Lower leg skin (tissue), 4 donors: ENCODE measurements at regions not wholly inside any gene's neighbourhood (a gene's known extent, or its start where the extent isn't known, plus 50 kb on each side); places are given as distances from the start of the nearest gene placed in this dataset.

ENCODE experiments used
- DNase-seq, 2 donors: peaks; one replicate each; pipeline ENCODE4 v3.0.0-alpha.2; 2019; ENCODE audit warnings: low spot score in 2 of 2
- H3K4me3 ChIP-seq: fragments of 200-600 bp; sonication (generic); 2 replicates; pipeline ENCODE4 v1.5.1; 2017; ENCODE audit warnings: mild to moderate bottlenecking, low read depth; ENCODE audit not compliant: poor library complexity, severe bottlenecking
- POLR2A ChIP-seq, 2 donors: fragments of 450-650 bp; IDR thresholded peaks; one replicate each; pipeline ENCODE4 v1.6.1; 2016 to 2017; ENCODE audit warnings: antibody characterized with exemption in 2 of 2, mild to moderate bottlenecking in 1 of 2, moderate library complexity in 1 of 2
- WGBS, 2 donors: methylation state at CpG; one replicate each; pipeline ENCODE4 v1.1.5; 2018; 5-methylcytosine and 5-hydroxymethylcytosine counted together
- intact Hi-C: fragments of 100-400 bp; cut with DNase I; formaldehyde crosslinking; loops from one replicate; pipeline ENCODE4 v1.15.0; 2023; ENCODE audit warnings: low total_unique reads
- TF ChIP-seq, protein P1 (sequence below), 3 donors: fragments of 450-650 bp; IDR thresholded peaks; one replicate each; pipeline ENCODE4 v1.5.1; 2016; ENCODE audit warnings: antibody characterized with exemption in 3 of 3, mild to moderate bottlenecking in 3 of 3, moderate library complexity in 2 of 3

DNA sequence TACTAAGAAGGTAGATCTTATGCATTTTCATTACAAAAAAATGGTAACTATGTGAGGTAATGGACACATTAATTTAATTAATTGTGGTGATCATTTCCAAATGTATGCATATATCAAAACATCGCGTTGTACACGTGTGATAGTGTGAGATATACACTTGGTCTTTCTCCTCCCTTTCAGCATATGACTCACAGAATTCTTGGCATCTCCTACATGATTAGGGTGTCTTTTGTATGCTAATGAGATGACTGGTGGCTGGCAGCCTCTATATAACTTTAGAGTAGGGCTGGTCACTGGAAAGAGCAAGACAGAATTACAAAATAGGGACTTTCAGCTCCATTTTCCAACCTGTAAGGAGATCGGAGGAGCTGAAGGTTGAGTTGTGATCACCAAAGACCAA is 1167.6 kb downstream of the CDH12 start:
- DNase-seq = no peak
- TF ChIP-seq POLR2A (IDR thresholded peaks at IDR 0.05) = no peak
- TF ChIP-seq, protein P1, sequence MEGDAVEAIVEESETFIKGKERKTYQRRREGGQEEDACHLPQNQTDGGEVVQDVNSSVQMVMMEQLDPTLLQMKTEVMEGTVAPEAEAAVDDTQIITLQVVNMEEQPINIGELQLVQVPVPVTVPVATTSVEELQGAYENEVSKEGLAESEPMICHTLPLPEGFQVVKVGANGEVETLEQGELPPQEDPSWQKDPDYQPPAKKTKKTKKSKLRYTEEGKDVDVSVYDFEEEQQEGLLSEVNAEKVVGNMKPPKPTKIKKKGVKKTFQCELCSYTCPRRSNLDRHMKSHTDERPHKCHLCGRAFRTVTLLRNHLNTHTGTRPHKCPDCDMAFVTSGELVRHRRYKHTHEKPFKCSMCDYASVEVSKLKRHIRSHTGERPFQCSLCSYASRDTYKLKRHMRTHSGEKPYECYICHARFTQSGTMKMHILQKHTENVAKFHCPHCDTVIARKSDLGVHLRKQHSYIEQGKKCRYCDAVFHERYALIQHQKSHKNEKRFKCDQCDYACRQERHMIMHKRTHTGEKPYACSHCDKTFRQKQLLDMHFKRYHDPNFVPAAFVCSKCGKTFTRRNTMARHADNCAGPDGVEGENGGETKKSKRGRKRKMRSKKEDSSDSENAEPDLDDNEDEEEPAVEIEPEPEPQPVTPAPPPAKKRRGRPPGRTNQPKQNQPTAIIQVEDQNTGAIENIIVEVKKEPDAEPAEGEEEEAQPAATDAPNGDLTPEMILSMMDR (IDR thresholded peaks at IDR 0.05) = no peak
- H3K4me3 ChIP-seq = no peak overlapping the region
- WGBS, 2 donors = 61 to 66% methylated on average over 4 of the region's 4 CpGs
- intact Hi-C loops = no loop called here

DNA sequence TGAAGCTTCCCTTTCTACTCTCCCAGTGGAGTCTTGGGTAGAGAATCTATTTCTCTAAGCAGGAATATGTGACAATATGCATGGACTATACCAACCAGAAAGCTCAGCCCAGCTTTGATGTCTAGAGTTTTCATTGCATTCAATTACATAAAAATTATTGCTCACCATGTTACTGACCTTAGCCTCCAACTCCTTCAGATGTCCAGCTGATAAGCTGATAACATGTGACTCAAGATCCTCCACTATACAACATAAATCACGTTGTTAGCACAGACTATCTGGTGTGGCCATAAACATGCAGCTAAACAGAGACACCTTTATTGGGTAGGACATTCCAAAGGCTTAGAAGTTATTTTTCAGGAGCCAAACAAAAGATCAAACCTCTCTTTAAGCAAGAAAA is 1168.2 kb downstream of the CDH12 start:
- DNase-seq = no peak
- intact Hi-C loops = no loop called here
- WGBS, 2 donors = 50 to 52% methylated on average over 1 of the region's 1 CpG
- no peak for TF ChIP-seq POLR2A (IDR thresholded peaks at IDR 0.05)
- TF ChIP-seq, protein P1 (IDR thresholded peaks at IDR 0.05) = no peak
- no peak overlapping the region for H3K4me3 ChIP-seq

DNA sequence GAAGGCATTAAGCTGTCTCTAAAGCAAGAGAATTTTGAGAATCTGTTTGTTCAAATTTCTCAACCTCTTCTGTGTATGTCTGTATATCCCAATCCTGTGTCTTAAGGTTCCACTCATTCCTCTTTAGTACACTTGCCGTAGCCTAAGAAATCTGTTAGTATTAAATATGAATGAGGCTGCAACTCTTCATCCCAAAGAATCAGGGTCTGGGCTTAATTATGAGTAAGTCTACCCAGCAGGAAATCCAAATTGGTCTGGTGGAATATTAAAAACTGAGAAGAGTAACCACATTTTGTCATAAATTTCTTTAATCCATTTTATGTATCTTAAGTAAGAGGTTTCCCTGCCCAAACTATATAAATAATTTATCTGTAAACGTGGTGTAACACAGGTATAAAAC is 1171.2 kb downstream of the CDH12 start:
- DNase-seq = no peak
- TF ChIP-seq POLR2A (IDR thresholded peaks at IDR 0.05) = no peak
- TF ChIP-seq, protein P1 (IDR thresholded peaks at IDR 0.05) = no peak
- intact Hi-C loops = no loop called here
- 53 to 58% methylated on average over 2 of the region's 2 CpGs for WGBS, 2 donors
- H3K4me3 ChIP-seq = no peak overlapping the region

DNA sequence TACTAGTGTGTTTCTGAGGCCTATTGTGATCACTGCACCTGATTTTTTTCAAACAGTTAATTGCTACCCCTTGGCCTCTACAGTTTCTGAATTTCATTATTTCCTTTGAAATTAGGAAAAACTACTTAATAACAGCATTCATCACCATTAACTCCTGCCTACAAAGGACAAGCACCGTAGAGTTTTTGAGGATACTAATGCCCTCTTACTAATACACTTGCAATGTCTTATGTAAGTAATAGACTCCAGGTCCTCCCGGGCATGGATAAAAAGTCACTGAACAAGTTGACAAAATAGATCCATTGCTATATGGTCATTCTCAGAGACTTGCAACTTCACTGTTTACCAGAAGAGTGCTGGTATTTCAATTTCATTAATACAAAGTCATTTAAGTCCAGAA is 1172.5 kb downstream of the CDH12 start:
- H3K4me3 ChIP-seq = no peak overlapping the region
- intact Hi-C loops = no loop called here
- no peak for DNase-seq
- no peak for TF ChIP-seq POLR2A (IDR thresholded peaks at IDR 0.05)
- TF ChIP-seq, protein P1 (IDR thresholded peaks at IDR 0.05) = no peak
- 84 to 85% methylated on average over 2 of the region's 2 CpGs for WGBS, 2 donors

DNA sequence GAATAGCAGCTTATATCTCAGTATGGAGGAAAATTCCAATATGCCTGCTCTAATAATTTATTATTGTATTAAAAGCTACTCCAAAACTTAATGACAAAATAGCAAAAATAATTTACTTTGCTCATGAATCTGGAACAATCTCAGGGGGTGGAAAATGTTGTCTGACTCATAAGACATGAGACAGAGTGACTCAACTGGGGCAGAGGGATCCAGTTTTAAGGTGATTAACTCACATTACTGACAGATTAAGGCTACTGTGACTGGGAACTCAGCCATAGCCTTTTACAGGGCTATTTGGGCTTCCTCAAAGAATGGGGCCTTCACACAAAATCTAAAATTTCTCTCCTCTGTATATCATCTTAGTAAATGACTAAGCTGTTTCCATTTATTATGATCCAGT is 1172.9 kb downstream of the CDH12 start:
- intact Hi-C loops = no loop called here

DNA sequence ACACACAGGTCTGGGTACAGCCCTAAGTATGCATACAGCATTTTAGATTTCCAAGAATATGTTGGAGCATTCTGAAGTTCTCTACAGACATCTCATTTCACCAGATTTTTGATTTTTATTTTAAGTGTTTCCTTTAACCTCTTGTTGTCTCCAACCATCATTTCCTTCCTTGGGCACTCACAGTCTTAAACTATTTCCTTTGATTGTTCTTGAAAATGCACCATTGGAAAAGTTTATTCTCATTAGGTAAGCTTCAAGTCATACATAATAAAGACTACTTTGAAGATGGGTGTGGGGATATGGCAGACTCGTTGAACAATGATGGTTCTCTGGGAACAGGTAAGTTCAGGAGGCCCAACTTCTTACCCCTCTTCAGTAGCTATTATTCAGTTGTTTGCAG is 1174.6 kb downstream of the CDH12 start:
- no peak overlapping the region for H3K4me3 ChIP-seq
- no peak for DNase-seq
- intact Hi-C loops = no loop called here
- 64 to 65% methylated on average over 1 of the region's 1 CpG for WGBS, 2 donors
- TF ChIP-seq POLR2A (IDR thresholded peaks at IDR 0.05) = no peak
- TF ChIP-seq, protein P1 (IDR thresholded peaks at IDR 0.05) = no peak

More for the DNA sequence above, 1172.9 kb downstream of the CDH12 start:
- DNase-seq = no peak
- no peak for TF ChIP-seq POLR2A (IDR thresholded peaks at IDR 0.05)
- TF ChIP-seq, protein P1 (IDR thresholded peaks at IDR 0.05) = no peak
- H3K4me3 ChIP-seq = no peak overlapping the region
